GM10266 (cell line): ENCODE measurements at regions not wholly inside any gene's neighbourhood (a gene's known extent, or its start where the extent isn't known, plus 50 kb on each side); places are given as distances from the start of the nearest gene placed in this dataset.

Experiments used
- DNase-seq: peaks from one replicate; pipeline ENCODE4 v3.0.0; 2012; ENCODE audit errors: extremely low spot score
- CTCF ChIP-seq: IDR thresholded peaks from 2 replicates; pipeline ENCODE4 v1.5.1; 2012; ENCODE audit warnings: mild to moderate bottlenecking, low read depth; ENCODE audit not compliant: control insufficient read depth, insufficient read depth; ENCODE audit errors: missing control alignments

DNA sequence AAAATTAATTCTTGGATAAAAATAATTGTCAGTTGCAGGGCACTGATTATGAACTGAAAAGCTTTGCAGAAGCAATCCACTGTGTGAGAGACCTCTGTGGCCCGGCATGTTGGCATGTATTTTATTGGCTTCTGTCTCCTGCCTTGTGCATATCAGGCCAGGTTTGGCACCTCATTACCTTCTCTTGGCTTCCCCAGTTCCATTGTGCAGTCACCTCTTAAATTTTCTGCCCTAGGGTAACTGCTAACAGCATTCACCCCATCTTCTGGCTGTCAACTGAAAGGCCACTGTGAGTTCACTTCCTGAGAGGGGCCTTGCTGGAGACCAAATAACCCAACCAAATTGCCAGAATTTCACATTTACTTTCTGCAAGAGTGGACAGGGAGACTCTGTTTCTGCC, 92.7 kb upstream of the RARB start:
- TF ChIP-seq CTCF = no peak
- DNase-seq = no peak

DNA sequence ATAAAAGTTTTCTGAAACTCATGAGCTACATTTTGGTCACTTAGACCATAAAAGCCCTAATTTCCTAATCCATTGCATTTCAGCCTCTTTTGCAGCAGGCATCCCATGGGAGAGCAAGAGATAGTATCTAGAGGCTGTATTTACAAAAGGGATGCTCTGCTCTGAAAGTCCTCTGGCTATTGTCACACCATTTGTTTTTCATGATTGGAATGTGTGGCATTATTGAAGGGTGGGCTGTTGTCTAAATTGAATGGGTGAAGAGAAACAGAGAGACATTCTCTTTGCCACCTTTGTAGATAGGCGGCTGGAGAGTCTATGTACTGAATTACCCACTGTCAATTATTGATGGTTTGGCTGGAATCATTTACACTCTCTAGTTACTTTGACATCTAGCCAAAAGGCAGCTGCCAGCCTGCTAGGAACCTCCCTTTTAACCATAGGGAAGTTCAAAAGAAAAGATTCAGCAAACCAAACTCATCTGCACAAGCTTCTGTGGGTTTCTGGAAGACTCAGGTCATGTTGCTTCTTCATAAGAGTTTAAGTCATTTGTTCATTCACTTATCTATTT, 89.8 kb upstream of the RARB start:
- TF ChIP-seq CTCF = no peak
- no peak for DNase-seq

DNA sequence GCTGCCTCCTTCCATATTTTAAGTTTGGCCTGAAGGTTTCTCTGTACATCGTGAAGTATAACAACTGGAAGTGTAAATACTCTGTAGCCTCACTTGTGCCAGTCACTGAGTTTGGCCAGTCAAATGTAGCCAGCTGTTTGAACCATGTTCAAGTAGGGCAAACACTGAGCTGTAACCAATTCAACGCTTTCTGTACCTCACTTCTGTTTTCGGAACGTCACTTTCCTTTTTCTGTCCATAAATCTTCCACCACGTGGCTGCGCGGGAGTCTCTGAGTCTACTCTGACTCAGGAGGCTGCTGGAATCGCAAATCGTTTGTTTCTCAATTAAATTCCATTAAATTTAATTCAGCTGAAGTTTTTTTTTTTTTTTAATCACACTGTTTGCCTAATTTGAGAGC, 88.8 kb upstream of the RARB start:
- no peak for TF ChIP-seq CTCF
- no peak for DNase-seq

DNA sequence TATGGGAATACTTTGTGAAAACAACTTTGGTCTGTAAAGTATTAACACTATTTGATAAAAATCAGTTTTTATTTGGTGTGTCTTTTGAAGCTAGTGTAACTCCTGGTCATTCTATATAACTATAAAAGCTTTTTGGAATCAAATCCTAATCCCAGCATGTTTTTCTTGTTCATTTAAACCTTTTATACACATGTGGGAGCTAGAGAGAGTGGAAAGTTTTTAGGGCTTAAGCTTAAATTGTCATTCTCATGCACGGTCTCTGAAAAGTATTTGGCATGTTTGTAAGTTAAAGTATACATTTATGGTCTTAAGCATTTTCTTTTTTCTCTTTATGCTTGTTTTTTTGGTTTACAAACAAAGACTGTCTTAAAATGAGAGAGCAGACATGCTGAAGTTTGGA, 83.4 kb upstream of the RARB start:
- no peak for TF ChIP-seq CTCF
- DNase-seq = no peak

DNA sequence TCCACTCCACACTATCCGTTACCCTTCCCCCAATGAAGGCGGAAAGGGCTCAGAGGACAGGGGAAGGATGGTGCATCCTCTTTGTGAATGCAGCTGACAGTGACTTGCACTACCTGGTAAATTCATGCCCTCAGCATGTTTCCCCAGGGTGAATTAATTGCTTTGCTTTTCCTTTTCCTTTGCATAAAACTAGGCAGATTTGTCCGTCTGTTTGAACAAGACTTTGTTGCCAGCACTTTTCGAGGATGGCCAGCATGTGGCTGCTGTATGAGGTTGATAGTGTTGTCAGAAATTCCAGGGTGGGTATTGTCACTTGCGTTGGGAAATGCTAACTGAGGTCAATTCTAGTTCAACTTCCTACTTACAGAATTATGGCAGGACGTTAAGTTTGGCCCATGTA, 79.0 kb upstream of the RARB start:
- TF ChIP-seq CTCF = no peak
- DNase-seq = no peak

DNA sequence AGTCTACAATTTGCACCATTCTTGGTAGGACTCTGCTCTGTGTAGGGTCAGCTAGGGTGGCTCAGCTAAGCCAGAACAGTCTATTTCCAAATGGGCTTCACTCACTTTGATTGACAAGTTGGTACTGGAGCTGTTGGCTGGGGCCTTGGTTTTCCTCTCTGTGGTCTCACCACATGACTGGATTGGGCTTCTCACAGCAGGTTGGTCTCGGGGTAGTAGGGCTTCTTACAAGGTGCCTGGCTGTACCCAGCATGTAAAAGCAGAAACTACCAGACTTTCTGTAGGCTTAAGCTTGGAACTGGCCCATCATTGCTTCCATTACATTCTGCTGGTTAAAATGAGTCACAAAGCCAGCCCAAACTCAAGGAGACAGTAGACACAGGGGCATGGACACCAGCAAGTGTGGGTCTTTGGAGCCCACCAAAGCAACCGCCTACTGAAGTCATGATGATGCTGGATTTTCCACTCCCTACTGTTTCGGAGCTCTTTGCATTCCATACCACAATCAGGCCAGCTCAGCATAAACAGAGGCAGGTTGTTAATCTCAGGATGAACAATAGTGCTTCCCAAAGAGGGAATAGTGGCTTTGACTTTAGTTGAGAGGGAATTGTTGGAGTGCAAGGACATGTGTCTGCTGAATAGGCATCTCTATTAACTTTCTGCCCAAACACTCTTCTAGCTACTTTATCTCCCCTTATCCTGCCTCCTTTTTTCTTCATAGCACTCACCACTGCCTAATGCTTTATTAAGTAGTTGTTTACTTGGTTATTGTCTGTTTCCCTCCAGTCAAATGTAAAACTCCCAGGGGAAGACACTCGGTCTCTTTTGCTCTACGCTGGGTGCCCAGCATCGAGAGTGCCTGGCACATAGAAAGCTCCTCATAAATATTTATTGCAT, 78.0 kb upstream of the RARB start:
- DNase-seq = no peak
- TF ChIP-seq CTCF = no peak

DNA sequence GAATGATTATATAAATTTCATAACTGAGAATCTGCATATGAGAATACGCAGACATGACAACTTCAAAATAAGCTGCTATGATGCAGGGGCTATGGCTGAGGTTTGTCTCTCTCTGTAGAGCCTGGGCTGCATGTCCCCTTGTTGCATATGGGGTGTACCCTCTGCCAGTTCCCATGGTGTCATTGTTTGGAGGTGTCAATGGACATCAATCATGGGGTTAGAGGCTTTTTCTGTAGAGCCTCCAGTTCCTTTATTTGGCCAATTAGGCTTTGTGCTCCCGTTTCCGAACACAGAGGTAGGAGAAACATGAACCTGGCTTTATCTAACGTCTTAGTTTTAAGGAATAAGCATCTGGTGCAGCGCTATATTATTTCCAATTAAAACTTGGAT, 77.3 kb upstream of the RARB start:
- no peak for TF ChIP-seq CTCF
- no peak for DNase-seq
